ENCODE measurements at regions not wholly inside any gene's neighbourhood (a gene's known extent, or its start where the extent isn't known, plus 50 kb on each side); places are given as distances from the start of the nearest gene placed in this dataset.

GRCh38 chr18:76195601-76196000 is 299.4 kb downstream of the ZNF516 start:
- DNase-seq (ENCODE audit: low spot score), result no peak

- DNase-seq (ENCODE audit: low spot score), result no peak
These were observed 306.9 kb downstream of the ZNF516 start for GRCh38 chr18:76188097-76188496.

DNA sequence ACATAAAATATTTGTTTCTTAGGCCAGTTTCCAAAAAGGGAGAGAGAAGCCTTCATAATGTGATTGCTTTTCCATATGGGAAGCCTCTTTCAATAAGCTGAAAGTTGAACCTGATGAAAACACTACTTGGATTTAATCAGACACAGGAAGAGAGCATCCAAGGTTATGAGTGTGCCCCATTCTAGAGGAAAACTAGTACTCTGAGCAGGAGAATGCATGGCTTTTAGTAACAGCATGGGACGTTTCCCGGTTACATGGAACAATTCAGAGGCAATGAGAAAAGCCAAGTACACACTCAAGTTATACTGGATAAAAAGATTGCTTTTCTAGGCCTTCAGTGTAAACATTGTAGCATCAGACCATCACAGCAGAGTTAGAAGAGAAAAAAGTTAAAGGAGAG is 315.8 kb downstream of the ZNF516 start:
- DNase-seq (ENCODE audit: low spot score), result no peak

DNA sequence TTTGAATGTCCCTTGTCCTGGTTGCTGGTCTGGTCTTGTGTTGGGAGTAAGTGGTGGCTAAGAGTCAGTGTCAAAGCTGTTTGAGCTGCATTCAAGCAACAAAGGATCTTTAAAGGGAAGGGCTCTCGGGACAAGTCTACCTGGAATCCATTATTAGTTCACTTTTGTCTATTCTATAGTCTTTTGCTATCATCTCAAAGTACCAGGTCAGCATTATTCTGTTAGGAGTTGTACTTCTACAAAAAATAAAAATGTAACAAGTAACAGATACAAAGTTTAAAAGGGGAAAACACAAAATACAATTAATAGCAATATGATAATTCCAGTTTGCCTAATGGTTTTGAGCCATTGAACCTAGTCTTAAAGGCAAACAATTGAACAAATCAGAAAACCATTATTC is 317.9 kb downstream of the ZNF516 start:
- DNase-seq (ENCODE audit: low spot score), result no peak

- no peak for DNase-seq (ENCODE audit: low spot score)
These were observed 320.6 kb downstream of the ZNF516 start for GRCh38 chr18:76174451-76174850.

DNA sequence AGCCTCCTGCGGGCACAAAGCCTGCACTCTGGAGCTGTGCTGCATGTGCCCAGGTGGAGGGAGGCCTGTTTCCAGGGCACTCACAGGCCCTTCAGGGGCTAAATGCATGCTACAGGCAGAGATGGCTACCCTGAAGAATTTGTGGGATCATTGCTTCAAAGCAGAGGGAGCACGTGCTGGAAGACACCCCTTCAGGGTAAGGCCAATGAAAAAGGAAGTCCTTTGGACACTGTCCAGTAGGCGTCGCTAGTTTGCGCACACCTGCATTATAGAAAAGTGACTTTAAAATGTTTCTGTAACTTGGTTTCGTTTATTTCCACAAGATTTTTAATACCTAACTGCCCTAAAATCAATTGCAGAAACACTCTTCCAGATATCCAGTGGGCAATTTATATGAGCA is 325.3 kb downstream of the ZNF516 start:
- no peak for DNase-seq (ENCODE audit: low spot score)

DNA sequence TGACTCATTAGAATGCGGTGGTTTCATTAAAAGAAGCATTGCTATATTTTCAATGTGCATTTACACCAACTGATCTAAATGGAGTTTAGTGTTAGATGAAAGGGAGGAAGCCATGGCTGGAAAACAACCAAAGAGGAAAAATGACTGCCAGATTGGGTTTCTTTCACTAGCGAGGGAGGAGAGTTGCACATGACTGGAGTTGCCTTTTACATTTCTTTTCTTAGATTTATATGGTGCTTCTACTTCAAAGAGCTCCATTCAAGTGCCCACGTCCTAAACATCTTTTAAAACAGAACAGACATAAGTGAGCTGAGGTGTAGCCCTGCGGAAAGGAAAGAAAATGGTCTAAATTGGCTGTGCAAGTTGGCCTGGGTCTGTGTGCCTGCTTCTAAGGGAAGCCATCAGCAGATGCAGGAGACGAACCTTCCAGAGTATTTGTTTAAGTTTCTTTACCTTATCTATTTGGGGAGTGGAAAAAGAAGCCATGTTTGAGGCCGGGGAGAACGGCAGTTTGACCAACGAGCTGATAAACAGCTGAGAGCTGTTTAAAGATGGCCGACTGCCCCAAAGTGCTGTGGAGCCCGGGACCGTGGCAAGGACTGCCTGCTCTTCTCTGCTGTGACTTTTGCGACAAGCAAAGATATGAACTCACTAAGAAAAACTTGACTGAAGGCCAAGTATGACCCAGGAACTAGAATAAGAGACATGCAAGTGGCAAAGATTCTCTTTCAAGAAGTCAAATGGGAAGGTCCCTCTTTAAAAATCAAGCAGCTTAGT is 327.0 kb downstream of the ZNF516 start:
- DNase-seq (ENCODE audit: low spot score), result no peak

DNA sequence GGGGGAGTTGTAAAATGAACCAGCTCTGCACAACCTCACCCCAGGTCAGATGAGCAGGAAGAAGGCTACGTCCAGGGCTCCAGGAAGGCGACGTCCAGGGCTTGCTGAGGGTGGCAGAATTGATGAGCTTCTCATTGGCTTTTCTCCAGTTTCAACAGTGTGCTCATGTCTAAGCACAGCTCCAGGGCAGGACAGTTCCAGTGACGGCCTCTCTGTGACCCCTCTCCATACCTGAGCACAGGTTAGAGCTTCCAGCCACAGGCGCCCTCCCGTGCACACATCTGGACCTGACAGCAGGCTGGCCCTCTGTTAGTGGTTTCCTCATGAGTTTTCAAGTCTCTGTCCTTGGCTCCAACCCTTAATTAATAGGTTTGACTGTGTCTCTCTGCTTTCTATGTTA is 327.6 kb downstream of the ZNF516 start:
- no peak for DNase-seq (ENCODE audit: low spot score)

GRCh38 chr18:76162886-76163285 is 332.2 kb downstream of the ZNF516 start:
- DNase-seq (ENCODE audit: low spot score), result no peak

- DNase-seq (ENCODE audit: low spot score), result no peak
These were observed 333.1 kb downstream of the ZNF516 start for GRCh38 chr18:76161983-76162382.

DNA sequence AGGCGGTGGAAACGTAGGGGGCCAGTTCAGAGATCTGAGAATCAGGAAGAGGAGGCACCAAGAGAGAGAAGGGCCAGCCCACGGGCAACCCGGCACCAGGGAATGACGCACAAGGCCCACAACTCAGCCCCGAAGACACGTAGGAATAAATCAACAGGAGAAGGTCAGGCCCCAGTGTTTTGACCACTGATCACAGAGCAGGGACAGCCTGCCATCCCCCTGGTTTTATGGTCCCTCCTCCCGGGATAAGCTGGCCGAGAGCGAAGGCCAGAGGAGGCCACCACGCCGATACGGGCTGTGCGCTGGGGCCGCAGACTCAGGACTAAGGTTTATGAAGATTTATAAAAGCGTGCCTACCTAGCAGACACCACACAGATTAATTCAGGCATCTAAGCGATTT is 341.4 kb downstream of the ZNF516 start:
- DNase-seq (ENCODE audit: low spot score), result no peak

- no peak for DNase-seq (ENCODE audit: low spot score)
These were observed 345.3 kb downstream of the ZNF516 start for GRCh38 chr18:76149734-76150133.

DNA sequence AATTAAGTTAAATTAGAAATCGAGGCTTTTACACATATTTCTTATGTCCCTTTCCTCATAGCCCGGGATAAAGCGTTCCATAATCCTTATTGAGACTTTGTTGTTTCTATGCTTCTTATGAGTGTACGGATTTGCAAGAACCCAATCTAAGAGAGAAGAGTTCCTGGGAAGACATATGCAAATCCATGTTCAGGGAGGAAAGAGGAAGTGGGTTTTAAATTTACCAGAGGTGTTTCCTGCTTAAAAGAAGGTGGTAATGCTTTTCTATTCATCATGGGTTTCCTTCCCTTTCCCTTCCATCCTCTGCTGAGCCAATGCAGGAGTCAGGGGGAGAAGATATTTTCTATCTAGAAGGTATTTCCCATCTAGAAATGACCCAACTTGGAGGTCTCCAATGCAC is 345.8 kb downstream of the ZNF516 start:
- DNase-seq (ENCODE audit: low spot score), result no peak

- DNase-seq (ENCODE audit: low spot score), result no peak
These were observed 349.3 kb downstream of the ZNF516 start for GRCh38 chr18:76145521-76146376.

- no peak for DNase-seq (ENCODE audit: low spot score)
These were observed 350.2 kb downstream of the ZNF516 start for GRCh38 chr18:76144844-76145243.

- DNase-seq (ENCODE audit: low spot score), result no peak
These were observed 352.4 kb downstream of the ZNF516 start for GRCh38 chr18:76142611-76143010.

- DNase-seq (ENCODE audit: low spot score), result no peak
These were observed 355.2 kb downstream of the ZNF516 start for GRCh38 chr18:76139844-76140243.

- no peak for DNase-seq (ENCODE audit: low spot score)
These were observed 357.8 kb downstream of the ZNF516 start for GRCh38 chr18:76137216-76137615.

- no peak for DNase-seq (ENCODE audit: low spot score)
These were observed 358.3 kb downstream of the ZNF516 start for GRCh38 chr18:76136701-76137100.

DNA sequence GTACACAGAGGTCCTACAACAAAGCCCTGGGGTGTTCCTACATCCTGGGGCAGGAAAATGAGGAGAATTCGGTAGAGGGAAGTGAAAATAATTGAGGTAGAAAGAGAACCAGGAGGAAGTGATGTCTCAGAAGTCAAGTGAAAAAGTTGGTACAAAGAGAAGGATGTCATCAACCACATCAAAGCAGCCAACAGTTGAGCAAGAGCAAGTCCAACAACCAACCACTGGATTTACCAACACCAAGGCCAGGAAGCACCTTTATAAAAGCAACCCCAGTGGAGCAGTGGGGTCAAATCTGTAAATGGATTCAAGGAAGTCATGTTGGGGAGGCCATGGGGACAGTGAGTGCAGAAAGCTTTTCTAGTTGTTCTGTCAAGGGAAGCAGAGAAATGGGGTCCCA is 360.4 kb downstream of the ZNF516 start:
- no peak for DNase-seq (ENCODE audit: low spot score)

DNA sequence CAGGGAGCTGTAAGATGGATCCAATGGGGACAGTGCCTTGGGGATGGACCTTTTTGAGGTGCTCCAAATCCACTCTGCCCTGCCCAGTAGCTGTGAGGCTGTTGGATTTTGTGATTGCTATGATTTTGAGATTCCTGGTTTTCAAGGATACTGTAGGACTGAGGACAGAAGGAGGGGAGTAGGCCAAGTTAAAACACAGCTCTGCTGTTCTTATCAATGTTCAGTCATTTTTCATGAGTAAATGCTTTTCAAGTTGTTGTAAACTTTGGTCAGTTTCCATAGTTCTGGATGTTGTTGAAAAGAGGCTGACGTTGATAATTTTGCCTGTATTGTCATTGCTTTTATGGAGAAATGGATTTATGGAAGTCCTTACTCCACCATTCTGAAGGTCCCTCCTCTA is 361.2 kb downstream of the ZNF516 start:
- no peak for DNase-seq (ENCODE audit: low spot score)

GRCh38 chr18:76131738-76132137 is 363.3 kb downstream of the ZNF516 start:
- no peak for DNase-seq (ENCODE audit: low spot score)

- no peak for DNase-seq (ENCODE audit: low spot score)
These were observed 364.2 kb downstream of the ZNF516 start for GRCh38 chr18:76130845-76131244.
